ENCODE measurements at regions not wholly inside any gene's neighbourhood (a gene's known extent, or its start where the extent isn't known, plus 50 kb on each side); places are given as distances from the start of the nearest gene placed in this dataset.

DNA sequence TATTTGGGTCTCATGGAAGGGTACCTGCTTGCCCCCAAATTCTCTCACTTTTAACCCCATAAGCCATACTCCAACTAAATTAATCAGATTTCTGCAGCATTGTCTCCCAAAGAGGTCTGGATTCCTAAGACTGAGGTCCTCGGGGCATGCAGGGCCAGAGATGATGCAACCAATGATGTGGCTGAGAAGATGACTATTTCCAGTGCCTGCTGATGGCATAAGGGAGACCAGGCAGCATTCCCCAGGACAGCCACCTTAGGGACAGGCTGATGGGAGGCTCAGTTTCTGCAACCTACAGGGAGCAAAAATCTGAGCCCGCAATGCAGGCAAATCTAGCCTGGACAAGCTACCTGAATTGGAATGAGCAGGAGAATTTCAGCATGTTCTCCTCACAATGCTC lies 76.8 kb upstream of the ASIC2 start:
- Mint-ChIP-seq H3K4me1 (ENCODE audit: unreplicated experiment) (peaks cover 12% of the 10 kb centered on the region), H3K9me3 (ENCODE audit: unreplicated experiment) (no peaks in the 10 kb centered on the region), H3K27me3 (ENCODE audit: unreplicated experiment) (peaks cover 4% of the 10 kb centered on the region), H3K27ac (ENCODE audit: unreplicated experiment) (no peak overlapping the region), H3K4me3 (ENCODE audit: unreplicated experiment) (no peak overlapping the region), H3K36me3 (ENCODE audit: low read depth, unreplicated experiment) (no peaks in the 10 kb centered on the region)
- TF ChIP-seq, protein P1, sequence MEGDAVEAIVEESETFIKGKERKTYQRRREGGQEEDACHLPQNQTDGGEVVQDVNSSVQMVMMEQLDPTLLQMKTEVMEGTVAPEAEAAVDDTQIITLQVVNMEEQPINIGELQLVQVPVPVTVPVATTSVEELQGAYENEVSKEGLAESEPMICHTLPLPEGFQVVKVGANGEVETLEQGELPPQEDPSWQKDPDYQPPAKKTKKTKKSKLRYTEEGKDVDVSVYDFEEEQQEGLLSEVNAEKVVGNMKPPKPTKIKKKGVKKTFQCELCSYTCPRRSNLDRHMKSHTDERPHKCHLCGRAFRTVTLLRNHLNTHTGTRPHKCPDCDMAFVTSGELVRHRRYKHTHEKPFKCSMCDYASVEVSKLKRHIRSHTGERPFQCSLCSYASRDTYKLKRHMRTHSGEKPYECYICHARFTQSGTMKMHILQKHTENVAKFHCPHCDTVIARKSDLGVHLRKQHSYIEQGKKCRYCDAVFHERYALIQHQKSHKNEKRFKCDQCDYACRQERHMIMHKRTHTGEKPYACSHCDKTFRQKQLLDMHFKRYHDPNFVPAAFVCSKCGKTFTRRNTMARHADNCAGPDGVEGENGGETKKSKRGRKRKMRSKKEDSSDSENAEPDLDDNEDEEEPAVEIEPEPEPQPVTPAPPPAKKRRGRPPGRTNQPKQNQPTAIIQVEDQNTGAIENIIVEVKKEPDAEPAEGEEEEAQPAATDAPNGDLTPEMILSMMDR (IDR thresholded peaks at IDR 0.05; ENCODE audit: unreplicated experiment), result no peak
- no peak for DNase-seq (ENCODE audit: low spot score)

DNA sequence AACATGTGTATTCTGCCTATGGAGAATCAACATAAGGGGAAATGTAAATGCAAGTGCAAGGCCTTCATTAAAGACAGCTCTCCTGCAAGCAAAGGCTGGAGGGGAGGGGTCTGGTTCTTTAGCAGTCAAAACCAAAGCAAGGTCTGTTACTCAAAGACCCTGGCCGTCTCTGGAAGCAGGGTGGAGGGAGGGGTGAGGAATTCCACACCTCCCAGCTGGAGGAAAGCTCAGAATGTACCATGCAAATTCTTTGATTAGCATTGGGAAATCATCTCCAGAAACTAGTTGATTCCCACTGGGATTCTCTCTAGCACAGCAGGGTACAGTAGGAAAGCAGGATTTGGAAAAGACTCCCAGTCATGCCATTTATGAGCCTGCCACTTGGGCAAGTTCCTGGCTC lies 77.3 kb upstream of the ASIC2 start:
- H3K4me3 Mint-ChIP-seq (ENCODE audit: unreplicated experiment), result no peak overlapping the region
- no peak overlapping the region for H3K27ac Mint-ChIP-seq (ENCODE audit: unreplicated experiment)
- TF ChIP-seq, protein P1 (IDR thresholded peaks at IDR 0.05; ENCODE audit: unreplicated experiment), result no peak
- H3K4me1 Mint-ChIP-seq (ENCODE audit: unreplicated experiment), result peaks cover 12% of the 10 kb centered on the region
- H3K9me3 Mint-ChIP-seq (ENCODE audit: unreplicated experiment), result no peaks in the 10 kb centered on the region
- H3K27me3 Mint-ChIP-seq (ENCODE audit: unreplicated experiment), result peaks cover 4% of the 10 kb centered on the region
- no peak for DNase-seq (ENCODE audit: low spot score)
- no peaks in the 10 kb centered on the region for H3K36me3 Mint-ChIP-seq (ENCODE audit: low read depth, unreplicated experiment)

DNA sequence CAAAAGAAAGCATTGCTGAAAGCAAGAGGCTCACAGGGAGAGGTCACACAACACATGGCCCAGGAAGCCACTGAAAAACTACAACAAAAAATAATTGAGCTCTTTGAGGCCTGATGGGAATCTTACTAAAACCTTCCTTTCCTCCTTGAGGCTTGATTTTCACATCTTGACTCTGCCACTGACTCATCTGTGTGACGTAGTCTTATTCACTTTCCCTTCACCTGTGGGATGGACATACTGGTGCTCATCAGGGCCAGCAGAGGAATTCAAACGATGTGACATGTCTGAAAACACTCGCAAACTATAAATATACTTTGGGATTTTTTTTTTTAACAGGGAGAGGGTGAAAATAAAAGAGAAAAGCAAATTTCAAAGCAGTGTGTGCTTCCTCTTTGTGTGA lies 78.3 kb upstream of the ASIC2 start:
- H3K27me3 Mint-ChIP-seq (ENCODE audit: unreplicated experiment), result peaks cover 4% of the 10 kb centered on the region
- H3K4me1 Mint-ChIP-seq (ENCODE audit: unreplicated experiment), result peaks cover 11% of the 10 kb centered on the region

DNA sequence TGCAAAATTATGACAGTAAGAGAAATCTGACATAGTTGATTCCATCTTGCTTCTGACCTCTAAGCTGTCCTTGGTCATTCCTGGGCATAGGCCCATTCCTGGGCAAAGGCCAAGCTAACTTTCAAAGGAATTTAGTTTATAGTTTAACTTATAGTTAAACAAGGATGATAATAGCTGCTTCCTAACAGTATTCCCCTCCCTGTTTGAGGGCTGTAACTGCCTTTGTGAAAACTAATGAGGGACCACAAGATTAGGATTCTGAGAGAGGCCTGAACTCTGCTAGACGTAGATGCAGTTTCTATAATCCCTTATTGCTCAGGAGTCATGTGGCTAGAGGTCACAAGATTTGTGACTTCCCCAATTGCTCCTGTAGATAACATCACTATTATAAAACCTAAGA lies 80.2 kb upstream of the ASIC2 start:
- TF ChIP-seq, protein P1 (IDR thresholded peaks at IDR 0.05; ENCODE audit: unreplicated experiment), result no peak
- Mint-ChIP-seq H3K9me3 (ENCODE audit: unreplicated experiment) (no peaks in the 10 kb centered on the region), H3K4me1 (ENCODE audit: unreplicated experiment) (no peaks in the 10 kb centered on the region), H3K27ac (ENCODE audit: unreplicated experiment) (no peak overlapping the region), H3K4me3 (ENCODE audit: unreplicated experiment) (no peak overlapping the region), H3K36me3 (ENCODE audit: low read depth, unreplicated experiment) (no peaks in the 10 kb centered on the region), H3K27me3 (ENCODE audit: unreplicated experiment) (peaks cover 2% of the 10 kb centered on the region)
- DNase-seq (ENCODE audit: low spot score), result no peak

More for the DNA sequence above, 78.3 kb upstream of the ASIC2 start:
- TF ChIP-seq, protein P1 (IDR thresholded peaks at IDR 0.05; ENCODE audit: unreplicated experiment), result no peak
- Mint-ChIP-seq H3K9me3 (ENCODE audit: unreplicated experiment) (no peaks in the 10 kb centered on the region), H3K27ac (ENCODE audit: unreplicated experiment) (no peak overlapping the region), H3K4me3 (ENCODE audit: unreplicated experiment) (no peak overlapping the region), H3K36me3 (ENCODE audit: low read depth, unreplicated experiment) (no peaks in the 10 kb centered on the region)
- no peak for DNase-seq (ENCODE audit: low spot score)

DNA sequence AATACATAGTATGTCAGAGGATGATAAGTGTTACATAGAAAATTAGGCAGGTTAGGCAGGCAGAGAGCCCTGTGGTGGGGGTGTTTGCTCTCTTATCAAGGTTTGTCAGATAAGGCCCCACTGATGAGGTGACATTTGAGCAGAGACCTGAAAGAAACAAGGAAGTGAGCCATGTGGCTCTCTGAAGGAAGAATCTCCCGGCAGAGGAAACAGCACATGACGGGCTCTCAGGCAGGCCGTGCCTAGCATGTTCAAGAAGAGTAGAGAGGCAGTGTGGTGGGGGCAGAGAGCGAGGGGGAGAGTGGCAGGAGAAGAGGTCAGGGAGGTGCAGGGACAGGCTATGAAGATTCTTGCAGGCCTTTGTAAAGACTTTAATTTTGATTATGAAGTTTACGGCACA lies 82.0 kb upstream of the ASIC2 start:
- no peaks in the 10 kb centered on the region for H3K9me3 Mint-ChIP-seq (ENCODE audit: unreplicated experiment)
- TF ChIP-seq, protein P1 (IDR thresholded peaks at IDR 0.05; ENCODE audit: unreplicated experiment), result no peak
- no peak for DNase-seq (ENCODE audit: low spot score)
- no peak overlapping the region for H3K4me3 Mint-ChIP-seq (ENCODE audit: unreplicated experiment)
- H3K27me3 Mint-ChIP-seq (ENCODE audit: unreplicated experiment), result peaks cover 2% of the 10 kb centered on the region
- H3K36me3 Mint-ChIP-seq (ENCODE audit: low read depth, unreplicated experiment), result no peaks in the 10 kb centered on the region
- no peaks in the 10 kb centered on the region for H3K4me1 Mint-ChIP-seq (ENCODE audit: unreplicated experiment)
- H3K27ac Mint-ChIP-seq (ENCODE audit: unreplicated experiment), result no peak overlapping the region
